ENCODE measurements at regions not wholly inside any gene's neighbourhood (a gene's known extent, or its start where the extent isn't known, plus 50 kb on each side); places are given as distances from the start of the nearest gene placed in this dataset.

- TF ChIP-seq CTCF (IDR thresholded peaks at IDR 0.05) (no peak), EZH2 (IDR thresholded peaks at IDR 0.05; ENCODE audit: borderline replicate concordance, insufficient read depth, low read depth, low read length, poor library complexity, severe bottlenecking) (no peak)
Measured at GRCh38 chr14:29061702-29062101, 295.1 kb downstream of the FOXG1 start.

Data from B cell (primary cell).